GM12873 (cell line): ENCODE measurements at regions not wholly inside any gene's neighbourhood (a gene's known extent, or its start where the extent isn't known, plus 50 kb on each side); places are given as distances from the start of the nearest gene placed in this dataset.

Experiments used
- CTCF ChIP-seq: IDR thresholded peaks from 2 replicates; pipeline ENCODE4 v1.5.1; 2012; ENCODE audit warnings: low read depth, mild to moderate bottlenecking, moderate library complexity, low read length, control low read depth; ENCODE audit not compliant: insufficient read depth; ENCODE audit errors: missing control alignments

DNA sequence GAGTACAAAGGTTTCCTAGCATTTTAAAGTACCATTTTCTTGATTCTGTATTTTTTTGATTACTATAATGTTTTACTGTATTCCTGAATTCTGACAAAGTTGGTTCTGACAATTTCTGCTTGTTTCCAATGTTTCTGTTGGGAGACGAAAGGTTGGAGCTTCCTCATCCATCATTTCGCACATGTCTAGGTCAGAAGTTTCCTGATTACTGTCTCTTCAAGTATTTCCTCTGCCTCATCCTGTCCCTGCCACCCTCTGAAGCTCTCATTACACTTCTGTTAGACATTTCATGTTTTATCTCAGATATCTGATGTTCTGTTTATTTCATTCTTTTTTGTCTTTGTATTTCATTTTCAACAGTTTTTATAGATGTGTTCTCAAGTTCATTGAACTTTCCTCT lies 895.8 kb downstream of the TSN start:
- TF ChIP-seq CTCF, result no peak

DNA sequence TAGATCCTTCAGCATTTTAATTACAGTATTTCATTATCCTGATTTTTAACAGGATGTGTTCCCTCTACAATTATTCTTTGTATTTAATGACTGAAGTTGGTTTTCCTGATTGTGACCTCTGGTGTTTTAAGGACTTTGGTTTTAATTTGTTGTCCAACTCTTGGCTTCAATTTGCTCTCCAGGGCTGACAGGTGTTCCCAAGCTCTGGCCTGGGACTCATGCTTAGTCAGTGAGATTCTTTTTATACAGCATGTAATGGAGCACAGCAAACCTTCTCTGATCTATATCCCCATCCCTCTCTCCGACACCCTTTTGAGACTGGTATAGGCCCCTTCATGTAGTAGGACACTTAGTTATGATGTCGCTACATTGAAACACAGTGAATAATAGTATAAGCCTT lies 896.3 kb downstream of the TSN start:
- no peak for TF ChIP-seq CTCF

GRCh38 chr2:122652670-122653069 lies 897.2 kb downstream of the TSN start:
- no peak for TF ChIP-seq CTCF

DNA sequence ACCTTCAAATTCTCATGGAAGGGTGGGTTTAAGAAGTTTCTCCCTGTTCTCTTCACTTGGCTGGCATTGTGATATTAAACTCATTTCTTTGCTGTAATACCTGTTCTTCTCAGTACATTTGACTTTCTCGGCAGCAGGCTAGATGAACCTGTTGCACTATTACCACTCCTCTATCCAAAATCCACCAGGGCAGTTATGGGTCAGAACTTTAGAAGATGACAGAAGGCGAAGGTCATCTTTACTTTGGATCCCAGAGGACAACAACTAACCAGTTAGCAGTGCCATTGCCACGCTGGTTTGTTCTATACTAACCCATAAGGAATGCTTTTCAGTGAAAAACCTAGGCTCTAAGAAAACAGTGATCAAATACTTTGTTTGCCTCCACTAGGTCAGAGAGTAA lies 901.0 kb downstream of the TSN start:
- no peak for TF ChIP-seq CTCF

DNA sequence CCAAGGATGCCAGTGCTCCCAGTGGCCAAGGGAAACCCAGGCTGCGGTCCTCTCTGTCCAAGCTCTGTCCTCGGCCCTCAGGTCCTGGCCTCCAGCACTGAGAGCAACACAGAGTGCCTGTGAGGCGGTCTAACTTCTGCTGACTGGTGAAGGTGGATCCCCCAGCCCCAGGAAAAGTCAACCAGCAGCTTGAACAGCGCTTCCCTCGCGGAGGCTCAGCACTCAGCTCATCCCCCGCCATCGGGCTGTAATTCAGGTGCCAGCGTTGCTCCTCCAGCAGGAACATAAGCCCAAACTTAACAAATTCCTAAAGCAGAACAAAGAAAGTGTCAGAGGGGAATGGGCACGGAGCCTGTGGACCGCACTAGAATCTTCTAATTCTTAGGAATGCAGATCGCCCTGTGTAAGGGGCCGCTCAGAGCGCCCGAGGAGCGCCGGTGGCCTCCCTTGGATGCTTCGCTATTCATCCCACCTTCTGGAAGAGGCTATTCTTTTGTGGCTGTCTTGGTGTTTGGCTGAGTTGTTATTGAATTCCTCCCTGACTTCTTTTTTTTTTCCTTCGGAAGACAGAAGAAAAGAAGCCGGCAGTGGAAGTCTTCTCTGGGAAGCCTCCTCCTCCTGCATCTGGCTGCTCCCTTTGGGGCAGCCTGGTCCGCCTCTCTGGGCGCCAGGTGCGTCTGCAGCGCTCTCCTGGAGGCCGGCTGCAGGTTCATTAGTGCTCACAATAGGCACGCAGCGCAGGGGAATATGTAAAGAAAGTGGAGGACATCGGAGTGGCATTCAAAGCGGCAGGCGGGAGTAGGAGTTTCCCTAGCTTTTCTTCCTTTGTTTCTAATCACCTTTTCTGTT lies 905.6 kb downstream of the TSN start:
- TF ChIP-seq CTCF, result no peak

GRCh38 chr2:122663620-122664019 lies 908.2 kb downstream of the TSN start:
- no peak for TF ChIP-seq CTCF

GRCh38 chr2:122669627-122670026 lies 914.2 kb downstream of the TSN start:
- no peak for TF ChIP-seq CTCF

DNA sequence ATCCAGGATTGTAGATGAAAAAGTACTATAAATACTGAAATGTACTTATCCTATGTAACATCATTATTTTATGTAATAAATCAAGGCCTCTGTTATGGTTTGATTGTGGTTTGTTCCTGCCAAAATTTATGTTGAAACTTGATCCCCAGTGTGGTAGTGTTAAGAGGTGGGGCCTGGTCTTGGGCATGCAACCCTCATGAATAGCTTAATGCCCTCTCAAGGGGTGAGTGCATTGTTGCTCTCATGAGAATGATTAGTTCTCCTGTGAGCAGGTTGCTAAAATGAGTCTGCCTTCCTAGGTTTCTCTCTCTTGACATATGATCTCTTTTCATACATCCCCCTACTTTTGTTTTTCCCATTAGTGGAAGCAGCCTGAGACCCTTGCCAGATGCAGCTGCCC lies 915.4 kb downstream of the TSN start:
- no peak for TF ChIP-seq CTCF
